GM13976 (cell line): ENCODE measurements at regions not wholly inside any gene's neighbourhood (a gene's known extent, or its start where the extent isn't known, plus 50 kb on each side); places are given as distances from the start of the nearest gene placed in this dataset.

Experiments used
- DNase-seq: peaks from one replicate; pipeline ENCODE4 v3.0.0; 2012; ENCODE audit warnings: low spot score
- CTCF ChIP-seq: IDR thresholded peaks from 2 replicates; pipeline ENCODE4 v1.5.1; 2012; ENCODE audit warnings: borderline replicate concordance, mild to moderate bottlenecking; ENCODE audit not compliant: insufficient read depth; ENCODE audit errors: extremely low read depth, missing control alignments, control extremely low read depth
- in situ Hi-C: fragments of 300-500 bp; cut with MboI; formaldehyde crosslinking; loops from one replicate; pipeline ENCODE4 v1.12.0; 2022; ENCODE audit warnings: low sequenced_read_pairs, mixed read lengths, inconsistent platforms; ENCODE audit not compliant: unreplicated experiment

GRCh38 chr12:58761308-58761707 lies 159.0 kb downstream of the LRIG3 start:
- in situ Hi-C loops, result no loop called here
- DNase-seq, result no peak

GRCh38 chr12:58764100-58764953 lies 156.0 kb downstream of the LRIG3 start:
- no peak for TF ChIP-seq CTCF
- DNase-seq, result no peak
- in situ Hi-C loops, result no loop called here

More at GRCh38 chr12:58761308-58761707, 159.0 kb downstream of the LRIG3 start:
- no peak for TF ChIP-seq CTCF

GRCh38 chr12:58765076-58765475 lies 155.2 kb downstream of the LRIG3 start:
- in situ Hi-C loops, result no loop called here
- DNase-seq, result no peak

GRCh38 chr12:58765653-58766512 lies 154.4 kb downstream of the LRIG3 start:
- no peak for DNase-seq
- TF ChIP-seq CTCF, result no peak
- in situ Hi-C loops, result no loop called here

More at GRCh38 chr12:58765076-58765475, 155.2 kb downstream of the LRIG3 start:
- TF ChIP-seq CTCF, result no peak

GRCh38 chr12:58766513-58766870 lies 153.8 kb downstream of the LRIG3 start:
- no peak for TF ChIP-seq CTCF
- no peak for DNase-seq
- in situ Hi-C loops, result no loop called here

- DNase-seq, result no peak
- in situ Hi-C loops, result no loop called here
- TF ChIP-seq CTCF, result no peak
Measured at GRCh38 chr12:58767496-58767895, 152.8 kb downstream of the LRIG3 start.
